DMS114 treated with DMSO at 0.1 percent for 48 hours (cell line): ENCODE measurements at regions not wholly inside any gene's neighbourhood (a gene's known extent, or its start where the extent isn't known, plus 50 kb on each side); places are given as distances from the start of the nearest gene placed in this dataset.
"Not testable (repeated sequence)": the region's sequence is repeated elsewhere in the genome, so short reads cannot be mapped to it uniquely, and the experiment has no call there.

Source experiments
- DNase-seq: peaks from one replicate; lab custom pipeline; 2025; ENCODE audit not compliant: unreplicated experiment; lab: John Stamatoyannopoulos, UW

- DNase-seq, result no peak
Observed at GRCh38 chr6:115456848-115457247, 603.8 kb downstream of the FRK start.

- DNase-seq, result no peak
Observed at GRCh38 chr6:115443825-115444478, 616.7 kb downstream of the FRK start.

- no peak for DNase-seq
Observed at GRCh38 chr6:115442323-115442722, 618.4 kb downstream of the FRK start.

GRCh38 chr6:115441651-115442050 lies 619.0 kb downstream of the FRK start:
- DNase-seq, result no peak

- DNase-seq, result no peak
Observed at GRCh38 chr6:115415378-115415777, 645.3 kb downstream of the FRK start.

- DNase-seq, result not testable (repeated sequence)
Observed at GRCh38 chr6:115414916-115415315, 645.8 kb downstream of the FRK start.

- DNase-seq, result no peak
Observed at GRCh38 chr6:115411756-115412155, 648.9 kb downstream of the FRK start.

- DNase-seq, result no peak
Observed at GRCh38 chr6:115404446-115404845, 656.2 kb downstream of the FRK start.

- DNase-seq, result no peak
Observed at GRCh38 chr6:115398607-115399006, 662.1 kb downstream of the FRK start.

GRCh38 chr6:115396112-115396906 lies 664.4 kb downstream of the FRK start:
- no peak for DNase-seq

- DNase-seq, result no peak
Observed at GRCh38 chr6:115393821-115394220, 666.9 kb downstream of the FRK start.

GRCh38 chr6:115370202-115370601 lies 690.5 kb downstream of the FRK start:
- DNase-seq, result no peak

GRCh38 chr6:115365783-115366182 lies 694.9 kb downstream of the FRK start:
- no peak for DNase-seq

GRCh38 chr6:115363379-115363778 lies 697.3 kb downstream of the FRK start:
- no peak for DNase-seq

GRCh38 chr6:115362234-115362633 lies 698.5 kb downstream of the FRK start:
- no peak for DNase-seq

- no peak for DNase-seq
Observed at GRCh38 chr6:115360602-115361325, 699.9 kb downstream of the FRK start.

GRCh38 chr6:115358616-115359015 lies 702.1 kb downstream of the FRK start:
- DNase-seq, result no peak

- DNase-seq, result no peak
Observed at GRCh38 chr6:115356371-115356770, 704.3 kb downstream of the FRK start.

GRCh38 chr6:115323001-115323400 lies 737.7 kb downstream of the FRK start:
- no peak for DNase-seq

GRCh38 chr6:115319823-115320222 lies 740.9 kb downstream of the FRK start:
- no peak for DNase-seq

- DNase-seq, result no peak
Observed at GRCh38 chr6:115310156-115310555, 750.5 kb downstream of the FRK start.

- no peak for DNase-seq
Observed at GRCh38 chr6:115302731-115303130, 758.0 kb downstream of the FRK start.
